Neutrophil (primary cell): ENCODE measurements at regions not wholly inside any gene's neighbourhood (a gene's known extent, or its start where the extent isn't known, plus 50 kb on each side); places are given as distances from the start of the nearest gene placed in this dataset.

Experiments
- H3K27ac ChIP-seq: fragments of 200-600 bp; sonication (generic); 2 replicates; pipeline ENCODE4 v1.5.1; 2016; ENCODE audit warnings: mild to moderate bottlenecking, moderate library complexity
- H3K27me3 ChIP-seq: fragments of 200-600 bp; sonication (generic); 2 replicates; pipeline ENCODE4 v1.6.0; 2016; ENCODE audit warnings: mild to moderate bottlenecking
- H3K36me3 ChIP-seq: fragments of 200-600 bp; sonication (generic); 2 replicates; pipeline ENCODE4 v1.5.1; 2017
- H3K4me1 ChIP-seq, 2 experiments: fragments of 200-600 bp in 1 of 2; sonication (generic) in 1 of 2; 1 replicate in 1 of 2; 2 replicates in 1 of 2; pipeline versions ENCODE4 v1.5.1 to v1.6.1; 2013 to 2016; ENCODE audit warnings: low read depth in 1 of 2, low read length in 1 of 2, mild to moderate bottlenecking in 1 of 2, moderate library complexity in 1 of 2; ENCODE audit not compliant: control insufficient read depth in 1 of 2, insufficient read depth in 1 of 2
- H3K4me3 ChIP-seq, 2 experiments: fragments of 200-600 bp in 1 of 2; sonication (generic) in 1 of 2; 1 replicate in 1 of 2; 2 replicates in 1 of 2; pipeline ENCODE4 v1.5.1; 2013 to 2016; ENCODE audit warnings: low read depth in 1 of 2, low read length in 1 of 2, mild to moderate bottlenecking in 1 of 2, moderate library complexity in 1 of 2
- H3K9me3 ChIP-seq: fragments of 200-600 bp; sonication (generic); 2 replicates; pipeline ENCODE4 v1.5.1; 2016
- CTCF ChIP-seq: fragments of 200-600 bp; sonication (generic); IDR thresholded peaks from 2 replicates; pipeline ENCODE4 v1.5.1; 2016; ENCODE audit warnings: antibody characterized with exemption

DNA sequence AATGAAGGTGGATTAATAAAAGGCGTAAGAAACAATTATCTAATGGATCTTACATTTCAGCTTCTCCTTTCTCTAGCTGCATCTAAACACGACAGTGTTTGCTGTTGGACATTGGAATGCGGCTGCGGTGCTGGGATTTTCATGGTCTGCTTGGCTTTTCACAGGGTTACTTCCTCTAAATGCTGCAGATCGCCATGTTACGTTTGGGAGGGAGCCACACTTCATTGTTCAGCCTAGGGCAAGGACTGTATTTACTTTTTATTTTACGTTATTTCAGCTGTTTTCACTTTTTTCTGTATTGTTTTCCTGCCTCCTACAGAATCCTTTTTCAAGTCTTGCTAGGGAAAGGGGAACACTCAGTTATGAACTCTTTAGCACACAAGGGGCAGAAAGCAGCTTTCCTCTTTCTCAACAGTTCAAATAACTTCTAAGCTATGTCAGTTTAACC, 97.9 kb upstream of the MTHFD1L start:
- H3K27ac ChIP-seq, result no peak overlapping the region
- no peaks in the 10 kb centered on the region for H3K9me3 ChIP-seq
- H3K27me3 ChIP-seq, result no peaks in the 10 kb centered on the region
- H3K4me3 ChIP-seq, result no peak overlapping the region
- H3K36me3 ChIP-seq, result no peaks in the 10 kb centered on the region
- no peaks in the 10 kb centered on the region for H3K4me1 ChIP-seq
- TF ChIP-seq CTCF, result no peak

- Histone ChIP-seq H3K9me3 (no peaks in the 10 kb centered on the region), H3K4me3 (no peak overlapping the region), H3K27me3 (no peaks in the 10 kb centered on the region), H3K27ac (no peak overlapping the region), H3K4me1 (no peaks in the 10 kb centered on the region), H3K36me3 (no peaks in the 10 kb centered on the region)
- TF ChIP-seq CTCF, result no peak
These were observed 94.9 kb upstream of the MTHFD1L start for GRCh38 chr6:150770637-150771036.

- no peaks in the 10 kb centered on the region for H3K27me3 ChIP-seq
- no peak overlapping the region for H3K27ac ChIP-seq
- H3K9me3 ChIP-seq, result peaks cover 6% of the 10 kb centered on the region
- no peaks in the 10 kb centered on the region for H3K36me3 ChIP-seq
- H3K4me1 ChIP-seq, result no peaks in the 10 kb centered on the region
- H3K4me3 ChIP-seq, result no peak overlapping the region
- no peak for TF ChIP-seq CTCF
These were observed 91.5 kb upstream of the MTHFD1L start for GRCh38 chr6:150773969-150774368.

GRCh38 chr6:150775415-150776203, 89.9 kb upstream of the MTHFD1L start:
- Histone ChIP-seq H3K36me3 (no peaks in the 10 kb centered on the region), H3K9me3 (peaks cover 6% of the 10 kb centered on the region), H3K27ac (no peak overlapping the region), H3K27me3 (no peaks in the 10 kb centered on the region), H3K4me3 (no peak overlapping the region), H3K4me1 (no peaks in the 10 kb centered on the region)
- no peak for TF ChIP-seq CTCF

DNA sequence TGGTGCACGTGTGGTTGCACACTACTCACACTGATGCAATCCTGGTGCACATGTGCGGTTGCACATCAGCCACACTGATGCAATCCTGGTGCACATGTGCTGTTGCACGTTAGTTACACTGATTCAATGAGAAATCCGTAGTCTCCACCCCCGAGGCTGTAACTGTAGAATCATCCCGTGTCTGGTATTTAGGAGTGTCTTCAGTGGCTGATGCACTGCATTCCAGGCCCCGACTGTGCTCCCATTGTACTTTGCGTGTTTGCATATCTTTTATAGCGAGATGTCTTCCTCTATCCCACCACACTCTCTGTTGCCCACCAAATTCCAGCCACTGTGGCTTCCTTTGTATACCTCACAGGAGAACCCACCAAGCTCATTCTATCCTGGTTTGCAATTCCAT, 87.8 kb upstream of the MTHFD1L start:
- Histone ChIP-seq H3K4me3 (no peak overlapping the region), H3K36me3 (no peaks in the 10 kb centered on the region), H3K4me1 (no peaks in the 10 kb centered on the region), H3K27me3 (no peaks in the 10 kb centered on the region), H3K27ac (no peak overlapping the region), H3K9me3 (peaks cover 6% of the 10 kb centered on the region)
- no peak for TF ChIP-seq CTCF
